A673 (cell line): ENCODE measurements at regions not wholly inside any gene's neighbourhood (a gene's known extent, or its start where the extent isn't known, plus 50 kb on each side); places are given as distances from the start of the nearest gene placed in this dataset.

Experiments used
- CTCF ChIP-seq: fragments of 300-800, 200-600 bp; sonication (generic); conservative IDR thresholded peaks from 2 replicates; pipeline ENCODE4 v1.5.1; 2017; ENCODE audit warnings: low read depth, mild to moderate bottlenecking, antibody characterized with exemption, low read length, moderate library complexity, mixed read lengths
- EZH2 ChIP-seq: fragments of 200-600 bp; sonication (generic); IDR thresholded peaks from 2 replicates; pipeline ENCODE4 v1.6.1; 2017; ENCODE audit warnings: borderline replicate concordance, low read depth, mild to moderate bottlenecking, mixed read lengths, antibody characterized with exemption, low read length; ENCODE audit not compliant: poor library complexity, severe bottlenecking

GRCh38 chr9:73896061-73896460, 601.1 kb upstream of the RORB start:
- TF ChIP-seq CTCF (no peak), EZH2 (no peak)
